Kidney (tissue), 13 donors: ENCODE measurements at regions not wholly inside any gene's neighbourhood (a gene's known extent, or its start where the extent isn't known, plus 50 kb on each side); places are given as distances from the start of the nearest gene placed in this dataset.

Source experiments
- DNase-seq, 5 donors: peaks; one replicate each; pipeline ENCODE4 v3.0.0-alpha.2; 2013 to 2020
- FAIRE-seq: peaks from 2 replicates; lab custom pipeline; 2012; peaks lifted over from hg19 to GRCh38; lab: Jason Lieb, UNC
- H3K27ac ChIP-seq, 2 donors: one replicate each; pipeline ENCODE4 v1.7.0; 2013; ENCODE audit warnings: low read depth in 2 of 2, low read length in 2 of 2, inconsistent platforms in 1 of 2
- H3K27me3 ChIP-seq: one replicate; pipeline ENCODE4 v1.7.1; 2013; ENCODE audit warnings: low read length, inconsistent platforms; ENCODE audit not compliant: control insufficient read depth, insufficient read depth
- H3K36me3 ChIP-seq, 3 donors: one replicate each; pipeline versions ENCODE4 v1.7.0 to v1.7.1; 2013; ENCODE audit warnings: low read length in 3 of 3, control low read depth in 1 of 3, inconsistent platforms in 1 of 3; ENCODE audit not compliant: insufficient read depth in 3 of 3, control insufficient read depth in 2 of 3
- H3K4me1 ChIP-seq, 3 donors: one replicate each; pipeline versions ENCODE4 v1.7.0 to v1.7.1; 2013; ENCODE audit warnings: low read length in 3 of 3, inconsistent platforms in 1 of 3, low read depth in 1 of 3; ENCODE audit not compliant: control insufficient read depth in 2 of 3, insufficient read depth in 2 of 3
- H3K4me3 ChIP-seq, 3 donors: one replicate each; pipeline versions ENCODE4 v1.7.0 to v1.8.1; 2013; ENCODE audit warnings: low read length in 3 of 3, control low read depth in 1 of 3, inconsistent platforms in 1 of 3
- H3K9ac ChIP-seq, 3 donors: one replicate each; pipeline versions ENCODE4 v1.7.0 to v1.7.1; 2013; ENCODE audit warnings: low read length in 3 of 3, control low read depth in 1 of 3, inconsistent platforms in 1 of 3
- H3K9me3 ChIP-seq, 3 donors: one replicate each; pipeline versions ENCODE4 v1.7.0 to v1.7.1; 2013; ENCODE audit warnings: low read length in 3 of 3, control low read depth in 1 of 3, inconsistent platforms in 1 of 3; ENCODE audit not compliant: control insufficient read depth in 2 of 3, insufficient read depth in 1 of 3
- CTCF ChIP-seq: IDR thresholded peaks from 3 replicates; pipeline ENCODE4 v1.5.1; 2012; ENCODE audit warnings: mild to moderate bottlenecking, moderate library complexity, borderline replicate concordance; ENCODE audit not compliant: insufficient read depth; ENCODE audit errors: extremely low read depth
- intact Hi-C: fragments of 100-400 bp; cut with DNase I; formaldehyde crosslinking; loops from one replicate; pipeline ENCODE4 v1.11.1; 2022
- donor health status: control.
- donor health status: control.
- donor health status: control.
- donor health status: control.
- donor health status: control.
- donor health status: DM: yes; HTN: yes; CAD: no.
- donor health status: Normal renal cell carcinoma (clear cell type).

GRCh38 chr4:24105327-24106038 is 215.6 kb upstream of the PPARGC1A start:
- no peak for FAIRE-seq
- no peak for TF ChIP-seq CTCF
- no peak for DNase-seq

GRCh38 chr4:24104158-24104565 is 214.3 kb upstream of the PPARGC1A start:
- TF ChIP-seq CTCF: no peak
- Histone ChIP-seq H3K9ac (no peak overlapping the region), H3K4me1 (peaks cover 0 to 4% (median 0%) of the 10 kb centered on the region in 3 donors), H3K36me3 (no peaks in the 10 kb centered on the region), H3K9me3 (no peaks in the 10 kb centered on the region), H3K4me3 (no peak overlapping the region), H3K27ac (no peak overlapping the region), H3K27me3 (no peaks in the 10 kb centered on the region)
- DNase-seq (no peak), FAIRE-seq (no peak)
- intact Hi-C loops: no loop called here

More at GRCh38 chr4:24105327-24106038, 215.6 kb upstream of the PPARGC1A start:
- H3K27ac ChIP-seq: no peak overlapping the region
- intact Hi-C loops: no loop called here
- H3K36me3 ChIP-seq: no peaks in the 10 kb centered on the region
- H3K9ac ChIP-seq: no peak overlapping the region
- H3K9me3 ChIP-seq: no peaks in the 10 kb centered on the region
- H3K4me3 ChIP-seq: no peak overlapping the region
- no peaks in the 10 kb centered on the region for H3K27me3 ChIP-seq
- H3K4me1 ChIP-seq: peaks cover 0 to 4% (median 0%) of the 10 kb centered on the region in 3 donors

- intact Hi-C loops: no loop called here
- Histone ChIP-seq H3K4me3 (no peak overlapping the region), H3K27ac (no peak overlapping the region), H3K9me3 (no peaks in the 10 kb centered on the region), H3K9ac (no peak overlapping the region), H3K27me3 (no peaks in the 10 kb centered on the region), H3K4me1 (peaks cover 0 to 4% (median 0%) of the 10 kb centered on the region in 3 donors), H3K36me3 (no peaks in the 10 kb centered on the region)
- TF ChIP-seq CTCF: no peak
- peak in 3 of 5 donors; percentile 36 to 91 (median 75) for DNase-seq
- FAIRE-seq: no peak
These were observed 213.7 kb upstream of the PPARGC1A start for GRCh38 chr4:24103434-24104157.
